A549 (cell line): ENCODE measurements at regions not wholly inside any gene's neighbourhood (a gene's known extent, or its start where the extent isn't known, plus 50 kb on each side); places are given as distances from the start of the nearest gene placed in this dataset.

Source experiments
- ATAC-seq, 2 experiments: fragments of 200-7000 bp in 1 of 2; fragments of >200 bp in 1 of 2; cut with Nextera tagmentation in 1 of 2; cut with Tn5 transposase in 1 of 2; 3 replicates each; pipeline versions ENCODE4 v1.8.0 to v1.9.1; 2018 to 2020; ENCODE audit warnings: mild to moderate bottlenecking in 1 of 2, moderate library complexity in 1 of 2
- CTCF ChIA-PET: fragments of 300-600 bp; sonication (Branson Sonifier 250); formaldehyde crosslinking; extraction: SDS; loops from one replicate; lab custom pipeline; 2021; ENCODE audit warnings: antibody characterized with exemption, inconsistent platforms; lab: Yijun Ruan, JAX
- POLR2A ChIA-PET: fragments of 350-600 bp; formaldehyde crosslinking; extraction: SDS; loops from one replicate; lab custom pipeline; 2021; ENCODE audit warnings: antibody characterized with exemption, inconsistent platforms; lab: Yijun Ruan, JAX
- DNase-seq, 2 experiments: peaks; one replicate each; pipeline versions ENCODE4 v3.0.0 to v3.0.0-alpha.2; 2011 to 2016; ENCODE audit warnings: low read depth in 1 of 2, low spot score in 1 of 2
- FAIRE-seq: peaks from 2 replicates; lab custom pipeline; 2011; peaks lifted over from hg19 to GRCh38; lab: Jason Lieb, UNC
- H3K27ac ChIP-seq, 2 experiments: fragments of >200 bp; sonication (Bioruptor Twin); formaldehyde crosslinking; 3 replicates each; pipeline ENCODE4 v1.5.1; 2016 to 2017
- H3K4me1 ChIP-seq: fragments of >200 bp; sonication (Bioruptor Twin); formaldehyde crosslinking; 3 replicates; pipeline ENCODE4 v1.6.1; 2016
- H3K4me2 ChIP-seq: fragments of >200 bp; sonication (Bioruptor Twin); formaldehyde crosslinking; 3 replicates; pipeline ENCODE4 v1.6.1; 2016
- H3K4me3 ChIP-seq: fragments of >200 bp; sonication (Bioruptor Twin); formaldehyde crosslinking; 3 replicates; pipeline ENCODE4 v1.5.1; 2016
- H3K9me3 ChIP-seq: fragments of >200 bp; sonication (Bioruptor Twin); formaldehyde crosslinking; 3 replicates; pipeline ENCODE4 v1.6.1; 2016
- BHLHE40 ChIP-seq: IDR thresholded peaks from 2 replicates; pipeline ENCODE4 v1.6.1; 2012; ENCODE audit warnings: low read depth, low read length, inconsistent platforms
- ESRRA ChIP-seq: fragments of 150-350 bp; IDR thresholded peaks from 2 replicates; pipeline ENCODE4 v1.6.1; 2014; ENCODE audit warnings: mild to moderate bottlenecking, low read length, borderline replicate concordance
- GATA3 ChIP-seq: IDR thresholded peaks from 2 replicates; pipeline ENCODE4 v1.6.1; 2012; ENCODE audit warnings: borderline replicate concordance
- HOXB13 ChIP-seq: fragments of 250-450 bp; sonication (Bioruptor Pico); IDR thresholded peaks from 2 replicates; pipeline ENCODE4 v1.5.0; 2020; ENCODE audit warnings: low read depth, mild to moderate bottlenecking, moderate library complexity
- NFE2L2 ChIP-seq: fragments of 150-350 bp; conservative IDR thresholded peaks from 2 replicates; pipeline ENCODE4 v1.6.1; 2014; ENCODE audit warnings: low read length
- RARB ChIP-seq: fragments of 250-450 bp; sonication (Bioruptor Pico); IDR thresholded peaks from 2 replicates; pipeline ENCODE4 v1.8.0; 2021; ENCODE audit warnings: mild to moderate bottlenecking, moderate library complexity
- RCOR1 ChIP-seq: fragments of 150-350 bp; IDR thresholded peaks from 2 replicates; pipeline ENCODE4 v1.6.1; 2014; ENCODE audit warnings: antibody characterized with exemption, low read length, low read depth
- RFX5 ChIP-seq: fragments of 450-650 bp; IDR thresholded peaks from 2 replicates; pipeline ENCODE4 v1.7.1; 2014; ENCODE audit warnings: antibody characterized with exemption, mild to moderate bottlenecking, moderate library complexity
- SREBF2 ChIP-seq: fragments of 450-650 bp; IDR thresholded peaks from 2 replicates; pipeline ENCODE4 v1.6.1; 2014; ENCODE audit warnings: mild to moderate bottlenecking, moderate library complexity
- TFCP2L1 ChIP-seq: fragments of 250-450 bp; sonication (Bioruptor Pico); IDR thresholded peaks from 2 replicates; pipeline ENCODE4 v1.5.0; 2021; ENCODE audit warnings: mild to moderate bottlenecking
- ZC3H11A ChIP-seq: fragments of 450-650 bp; IDR thresholded peaks from 2 replicates; pipeline ENCODE4 v1.6.1; 2014; ENCODE audit warnings: antibody characterized with exemption, mild to moderate bottlenecking
- ZFP36 ChIP-seq: fragments of 450-650 bp; IDR thresholded peaks from 2 replicates; pipeline ENCODE4 v1.6.1; 2014; ENCODE audit warnings: borderline replicate concordance; ENCODE audit not compliant: partially characterized antibody
- ZSCAN20 ChIP-seq: fragments of 250-450 bp; sonication (Bioruptor Pico); IDR thresholded peaks from 2 replicates; pipeline ENCODE4 v1.8.0; 2022; ENCODE audit warnings: mild to moderate bottlenecking, moderate library complexity
- WGBS: methylation state at CpG from one replicate; pipeline ENCODE4 v1.1.6; 2017; ENCODE audit errors: missing lambda C conversion rate; 5-methylcytosine and 5-hydroxymethylcytosine counted together
- TF ChIP-seq, protein P1 (sequence below): fragments of 200-600 bp; sonication (generic); IDR thresholded peaks from 2 replicates; pipeline ENCODE4 v1.6.1; 2016; ENCODE audit warnings: antibody characterized with exemption, mild to moderate bottlenecking, moderate library complexity
- TF ChIP-seq, protein P2 (sequence below): fragments of 450-650 bp; IDR thresholded peaks from 2 replicates; pipeline ENCODE4 v1.6.1; 2014; ENCODE audit warnings: antibody characterized with exemption
- TF ChIP-seq, protein P3 (sequence below): fragments of 250-450 bp; sonication (Bioruptor Pico); IDR thresholded peaks from 2 replicates; pipeline ENCODE4 v1.5.0; 2021; ENCODE audit warnings: mild to moderate bottlenecking, moderate library complexity, borderline replicate concordance
- TF ChIP-seq, protein P4 (sequence below): fragments of >200 bp; sonication (Bioruptor Twin); formaldehyde crosslinking; IDR thresholded peaks from 3 replicates; pipeline ENCODE4 v1.5.1; 2016

DNA sequence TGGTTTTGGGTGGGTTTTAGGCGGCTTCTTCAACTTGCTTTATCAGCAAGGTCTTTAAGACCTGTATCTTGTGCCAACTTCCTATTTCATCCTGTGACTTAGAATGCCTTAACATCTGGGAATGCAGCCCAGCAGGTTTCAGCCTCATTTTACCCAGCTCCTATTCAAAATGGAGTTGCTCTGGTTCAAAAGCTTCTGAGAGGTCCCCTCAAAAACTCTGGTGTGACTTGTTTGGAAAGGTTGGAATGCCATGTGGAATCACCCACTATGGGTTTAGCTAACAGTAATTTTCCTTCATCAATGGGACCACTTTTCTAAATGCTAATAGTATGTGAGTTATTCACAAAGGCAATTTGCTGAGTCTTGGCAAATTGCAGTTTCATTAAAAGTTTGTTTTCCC is 509.4 kb upstream of the SMIM21 start:
- no peaks in the 10 kb centered on the region for H3K4me1 ChIP-seq
- TF ChIP-seq ZC3H11A: no peak
- TF ChIP-seq, protein P1, sequence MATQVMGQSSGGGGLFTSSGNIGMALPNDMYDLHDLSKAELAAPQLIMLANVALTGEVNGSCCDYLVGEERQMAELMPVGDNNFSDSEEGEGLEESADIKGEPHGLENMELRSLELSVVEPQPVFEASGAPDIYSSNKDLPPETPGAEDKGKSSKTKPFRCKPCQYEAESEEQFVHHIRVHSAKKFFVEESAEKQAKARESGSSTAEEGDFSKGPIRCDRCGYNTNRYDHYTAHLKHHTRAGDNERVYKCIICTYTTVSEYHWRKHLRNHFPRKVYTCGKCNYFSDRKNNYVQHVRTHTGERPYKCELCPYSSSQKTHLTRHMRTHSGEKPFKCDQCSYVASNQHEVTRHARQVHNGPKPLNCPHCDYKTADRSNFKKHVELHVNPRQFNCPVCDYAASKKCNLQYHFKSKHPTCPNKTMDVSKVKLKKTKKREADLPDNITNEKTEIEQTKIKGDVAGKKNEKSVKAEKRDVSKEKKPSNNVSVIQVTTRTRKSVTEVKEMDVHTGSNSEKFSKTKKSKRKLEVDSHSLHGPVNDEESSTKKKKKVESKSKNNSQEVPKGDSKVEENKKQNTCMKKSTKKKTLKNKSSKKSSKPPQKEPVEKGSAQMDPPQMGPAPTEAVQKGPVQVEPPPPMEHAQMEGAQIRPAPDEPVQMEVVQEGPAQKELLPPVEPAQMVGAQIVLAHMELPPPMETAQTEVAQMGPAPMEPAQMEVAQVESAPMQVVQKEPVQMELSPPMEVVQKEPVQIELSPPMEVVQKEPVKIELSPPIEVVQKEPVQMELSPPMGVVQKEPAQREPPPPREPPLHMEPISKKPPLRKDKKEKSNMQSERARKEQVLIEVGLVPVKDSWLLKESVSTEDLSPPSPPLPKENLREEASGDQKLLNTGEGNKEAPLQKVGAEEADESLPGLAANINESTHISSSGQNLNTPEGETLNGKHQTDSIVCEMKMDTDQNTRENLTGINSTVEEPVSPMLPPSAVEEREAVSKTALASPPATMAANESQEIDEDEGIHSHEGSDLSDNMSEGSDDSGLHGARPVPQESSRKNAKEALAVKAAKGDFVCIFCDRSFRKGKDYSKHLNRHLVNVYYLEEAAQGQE: no peak
- TF ChIP-seq, protein P2, sequence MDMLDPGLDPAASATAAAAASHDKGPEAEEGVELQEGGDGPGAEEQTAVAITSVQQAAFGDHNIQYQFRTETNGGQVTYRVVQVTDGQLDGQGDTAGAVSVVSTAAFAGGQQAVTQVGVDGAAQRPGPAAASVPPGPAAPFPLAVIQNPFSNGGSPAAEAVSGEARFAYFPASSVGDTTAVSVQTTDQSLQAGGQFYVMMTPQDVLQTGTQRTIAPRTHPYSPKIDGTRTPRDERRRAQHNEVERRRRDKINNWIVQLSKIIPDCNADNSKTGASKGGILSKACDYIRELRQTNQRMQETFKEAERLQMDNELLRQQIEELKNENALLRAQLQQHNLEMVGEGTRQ: no peak
- no peak for TF ChIP-seq ZFP36
- no peak for TF ChIP-seq ZSCAN20
- TF ChIP-seq ESRRA: no peak
- no peak for TF ChIP-seq RARB (CRISPR knock-in tag)
- H3K9me3 ChIP-seq: no peaks in the 10 kb centered on the region
- H3K27ac ChIP-seq: no peak overlapping the region
- H3K4me2 ChIP-seq: no peak overlapping the region
- 19% methylated on average over 1 of the region's 1 CpG for WGBS
- DNase-seq: no peak
- ATAC-seq: no peak
- H3K4me3 ChIP-seq: no peak overlapping the region
- POLR2A ChIA-PET: no interaction called here
- CTCF ChIA-PET: no interaction called here
- no peak for FAIRE-seq

DNA sequence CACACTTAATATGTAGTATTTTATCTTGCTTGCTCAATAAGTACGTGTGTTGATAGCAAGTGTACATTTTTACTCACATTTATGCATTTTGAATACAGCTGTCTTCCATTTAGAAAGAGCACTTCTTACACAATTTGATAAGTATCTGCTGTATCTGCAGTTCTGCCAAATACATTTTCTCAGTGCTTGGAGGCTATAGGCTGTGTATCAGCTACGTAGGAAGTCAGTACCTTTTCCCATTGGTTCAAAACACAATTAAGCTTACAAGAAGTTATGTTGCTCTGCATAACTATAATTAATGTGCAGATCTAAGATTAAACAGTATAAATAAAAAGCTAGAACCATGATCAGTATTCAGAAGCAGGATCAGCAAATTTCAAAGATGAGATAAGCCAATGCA is 503.6 kb upstream of the SMIM21 start:
- 27% methylated on average over 2 of the region's 2 CpGs for WGBS
- ATAC-seq (no peak), DNase-seq (no peak), FAIRE-seq (no peak)
- ChIA-PET POLR2A (no interaction called here), CTCF (no interaction called here)
- Histone ChIP-seq H3K4me3 (no peak overlapping the region), H3K4me1 (peaks cover 7% of the 10 kb centered on the region; the same call in 2 of the 3 replicates), H3K4me2 (no peak overlapping the region), H3K9me3 (no peaks in the 10 kb centered on the region), H3K27ac (no peak overlapping the region)
- TF ChIP-seq BHLHE40 (no peak), RCOR1 (no peak), TFCP2L1 (CRISPR knock-in tag) (no peak), RFX5 (no peak), GATA3 (no peak), NFE2L2 (no peak), HOXB13 (CRISPR knock-in tag) (no peak), SREBF2 (no peak)
- TF ChIP-seq, protein P3, sequence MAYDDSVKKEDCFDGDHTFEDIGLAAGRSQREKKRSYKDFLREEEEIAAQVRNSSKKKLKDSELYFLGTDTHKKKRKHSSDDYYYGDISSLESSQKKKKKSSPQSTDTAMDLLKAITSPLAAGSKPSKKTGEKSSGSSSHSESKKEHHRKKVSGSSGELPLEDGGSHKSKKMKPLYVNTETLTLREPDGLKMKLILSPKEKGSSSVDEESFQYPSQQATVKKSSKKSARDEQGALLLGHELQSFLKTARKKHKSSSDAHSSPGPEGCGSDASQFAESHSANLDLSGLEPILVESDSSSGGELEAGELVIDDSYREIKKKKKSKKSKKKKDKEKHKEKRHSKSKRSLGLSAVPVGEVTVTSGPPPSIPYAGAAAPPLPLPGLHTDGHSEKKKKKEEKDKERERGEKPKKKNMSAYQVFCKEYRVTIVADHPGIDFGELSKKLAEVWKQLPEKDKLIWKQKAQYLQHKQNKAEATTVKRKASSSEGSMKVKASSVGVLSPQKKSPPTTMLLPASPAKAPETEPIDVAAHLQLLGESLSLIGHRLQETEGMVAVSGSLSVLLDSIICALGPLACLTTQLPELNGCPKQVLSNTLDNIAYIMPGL (CRISPR knock-in tag): no peak
- TF ChIP-seq, protein P1: no peak
- TF ChIP-seq, protein P4, sequence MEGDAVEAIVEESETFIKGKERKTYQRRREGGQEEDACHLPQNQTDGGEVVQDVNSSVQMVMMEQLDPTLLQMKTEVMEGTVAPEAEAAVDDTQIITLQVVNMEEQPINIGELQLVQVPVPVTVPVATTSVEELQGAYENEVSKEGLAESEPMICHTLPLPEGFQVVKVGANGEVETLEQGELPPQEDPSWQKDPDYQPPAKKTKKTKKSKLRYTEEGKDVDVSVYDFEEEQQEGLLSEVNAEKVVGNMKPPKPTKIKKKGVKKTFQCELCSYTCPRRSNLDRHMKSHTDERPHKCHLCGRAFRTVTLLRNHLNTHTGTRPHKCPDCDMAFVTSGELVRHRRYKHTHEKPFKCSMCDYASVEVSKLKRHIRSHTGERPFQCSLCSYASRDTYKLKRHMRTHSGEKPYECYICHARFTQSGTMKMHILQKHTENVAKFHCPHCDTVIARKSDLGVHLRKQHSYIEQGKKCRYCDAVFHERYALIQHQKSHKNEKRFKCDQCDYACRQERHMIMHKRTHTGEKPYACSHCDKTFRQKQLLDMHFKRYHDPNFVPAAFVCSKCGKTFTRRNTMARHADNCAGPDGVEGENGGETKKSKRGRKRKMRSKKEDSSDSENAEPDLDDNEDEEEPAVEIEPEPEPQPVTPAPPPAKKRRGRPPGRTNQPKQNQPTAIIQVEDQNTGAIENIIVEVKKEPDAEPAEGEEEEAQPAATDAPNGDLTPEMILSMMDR: no peak
